ENCODE measurements at regions not wholly inside any gene's neighbourhood (a gene's known extent, or its start where the extent isn't known, plus 50 kb on each side); places are given as distances from the start of the nearest gene placed in this dataset.

GRCh38 chr5:2254880-2255750 lies 372.4 kb upstream of the IRX4 start:
- no peak for TF ChIP-seq CTCF (IDR thresholded peaks at IDR 0.05)
- no peak for TF ChIP-seq POLR2A (IDR thresholded peaks at IDR 0.05)
- TF ChIP-seq EP300 (IDR thresholded peaks at IDR 0.05): no peak
- Histone ChIP-seq H3K36me3 (no peaks in the 10 kb centered on the region), H3K27me3 (no peaks in the 10 kb centered on the region), H3K4me1 (ENCODE audit: insufficient read depth) (no peaks in the 10 kb centered on the region), H3K9me3 (no peaks in the 10 kb centered on the region), H3K4me3 (no peak overlapping the region), H3K27ac (no peak overlapping the region)
- intact Hi-C loops (cut with DNase I): no loop called here
- 73 to 78% (median 77%) methylated on average over 22 of the region's 22 CpGs for WGBS, 3 donors
- no peak for DNase-seq

GRCh38 chr5:2254406-2254805 lies 371.7 kb upstream of the IRX4 start:
- intact Hi-C loops (cut with DNase I): no loop called here
- Histone ChIP-seq H3K4me3 (no peak overlapping the region), H3K4me1 (ENCODE audit: insufficient read depth) (no peaks in the 10 kb centered on the region), H3K27me3 (no peaks in the 10 kb centered on the region), H3K36me3 (no peaks in the 10 kb centered on the region), H3K9me3 (no peaks in the 10 kb centered on the region), H3K27ac (no peak overlapping the region)
- no peak for DNase-seq
- 37 to 40% (median 38%) methylated on average over 3 of the region's 3 CpGs for WGBS, 3 donors
- no peak for TF ChIP-seq CTCF (IDR thresholded peaks at IDR 0.05)
- no peak for TF ChIP-seq POLR2A (IDR thresholded peaks at IDR 0.05)
- no peak for TF ChIP-seq EP300 (IDR thresholded peaks at IDR 0.05)

GRCh38 chr5:2253040-2253975 lies 370.6 kb upstream of the IRX4 start:
- DNase-seq: no peak
- Histone ChIP-seq H3K9me3 (no peaks in the 10 kb centered on the region), H3K36me3 (no peaks in the 10 kb centered on the region), H3K27me3 (no peaks in the 10 kb centered on the region), H3K4me3 (no peak overlapping the region), H3K27ac (no peak overlapping the region), H3K4me1 (ENCODE audit: insufficient read depth) (no peaks in the 10 kb centered on the region)
- WGBS, 3 donors: 13 to 28% (median 21%) methylated on average over 19 of the region's 19 CpGs
- TF ChIP-seq CTCF (IDR thresholded peaks at IDR 0.05) (no peak), POLR2A (IDR thresholded peaks at IDR 0.05) (no peak), EP300 (IDR thresholded peaks at IDR 0.05) (no peak)
- intact Hi-C loops (cut with DNase I): no loop called here

DNA sequence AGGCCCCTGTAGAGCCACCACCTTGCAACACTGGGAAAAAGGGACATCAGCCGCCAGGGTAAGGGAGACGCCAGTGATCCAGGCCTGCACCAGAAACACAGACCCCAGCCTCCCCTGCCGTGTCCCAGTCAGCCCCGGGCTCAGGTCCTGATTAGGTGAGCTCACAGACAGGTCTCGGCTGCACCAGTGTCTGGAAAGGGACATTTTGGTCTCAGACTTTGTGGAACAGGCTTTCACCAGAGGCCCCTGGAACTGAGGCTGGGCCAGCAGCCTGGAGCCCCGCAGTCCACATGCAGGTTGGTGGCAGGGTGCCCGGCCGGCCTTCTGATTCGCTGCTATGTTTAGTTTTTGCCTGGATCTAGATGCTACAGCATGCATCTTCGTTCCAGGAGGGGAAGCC lies 369.0 kb upstream of the IRX4 start:
- no peaks in the 10 kb centered on the region for H3K9me3 ChIP-seq
- no peaks in the 10 kb centered on the region for H3K36me3 ChIP-seq
- 81 to 85% (median 82%) methylated on average over 10 of the region's 10 CpGs for WGBS, 3 donors
- no peak for DNase-seq
- no peak overlapping the region for H3K27ac ChIP-seq
- H3K4me3 ChIP-seq: no peak overlapping the region
- TF ChIP-seq EP300 (IDR thresholded peaks at IDR 0.05) (no peak), CTCF (IDR thresholded peaks at IDR 0.05) (no peak)
- H3K4me1 ChIP-seq (ENCODE audit: insufficient read depth): no peaks in the 10 kb centered on the region
- intact Hi-C loops (cut with DNase I): no loop called here
- H3K27me3 ChIP-seq: no peaks in the 10 kb centered on the region

All from ovary (tissue), 7 donors.